ENCODE measurements at regions not wholly inside any gene's neighbourhood (a gene's known extent, or its start where the extent isn't known, plus 50 kb on each side); places are given as distances from the start of the nearest gene placed in this dataset.

GRCh38 chr12:46573347-46573658, 200.7 kb upstream of the SLC38A2 start:
- Histone ChIP-seq H3K4me3 (no peak overlapping the region), H3K9me3 (peaks cover 2% of the 10 kb centered on the region), H3K4me1 (peaks cover 25% of the 10 kb centered on the region), H3K27ac (no peak overlapping the region), H3K36me3 (no peaks in the 10 kb centered on the region), H3K27me3 (no peaks in the 10 kb centered on the region)
- no peak for DNase-seq (ENCODE audit: low spot score in 2 of 2)
- TF ChIP-seq POLR2AphosphoS5 (IDR thresholded peaks at IDR 0.05) (no peak), EP300 (IDR thresholded peaks at IDR 0.05) (no peak), POLR2A (IDR thresholded peaks at IDR 0.05) (no peak)
- TF ChIP-seq, protein P1, sequence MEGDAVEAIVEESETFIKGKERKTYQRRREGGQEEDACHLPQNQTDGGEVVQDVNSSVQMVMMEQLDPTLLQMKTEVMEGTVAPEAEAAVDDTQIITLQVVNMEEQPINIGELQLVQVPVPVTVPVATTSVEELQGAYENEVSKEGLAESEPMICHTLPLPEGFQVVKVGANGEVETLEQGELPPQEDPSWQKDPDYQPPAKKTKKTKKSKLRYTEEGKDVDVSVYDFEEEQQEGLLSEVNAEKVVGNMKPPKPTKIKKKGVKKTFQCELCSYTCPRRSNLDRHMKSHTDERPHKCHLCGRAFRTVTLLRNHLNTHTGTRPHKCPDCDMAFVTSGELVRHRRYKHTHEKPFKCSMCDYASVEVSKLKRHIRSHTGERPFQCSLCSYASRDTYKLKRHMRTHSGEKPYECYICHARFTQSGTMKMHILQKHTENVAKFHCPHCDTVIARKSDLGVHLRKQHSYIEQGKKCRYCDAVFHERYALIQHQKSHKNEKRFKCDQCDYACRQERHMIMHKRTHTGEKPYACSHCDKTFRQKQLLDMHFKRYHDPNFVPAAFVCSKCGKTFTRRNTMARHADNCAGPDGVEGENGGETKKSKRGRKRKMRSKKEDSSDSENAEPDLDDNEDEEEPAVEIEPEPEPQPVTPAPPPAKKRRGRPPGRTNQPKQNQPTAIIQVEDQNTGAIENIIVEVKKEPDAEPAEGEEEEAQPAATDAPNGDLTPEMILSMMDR (IDR thresholded peaks at IDR 0.05), result no peak
- WGBS, result 56% methylated on average over 1 of the region's 1 CpG

- no peaks in the 10 kb centered on the region for H3K36me3 ChIP-seq
- peaks cover 7% of the 10 kb centered on the region for H3K9me3 ChIP-seq
- no peak overlapping the region for H3K27ac ChIP-seq
- H3K4me1 ChIP-seq, result peaks cover 20% of the 10 kb centered on the region
- no peak for DNase-seq (ENCODE audit: low spot score in 2 of 2)
- WGBS, result 67% methylated on average over 2 of the region's 2 CpGs
- no peaks in the 10 kb centered on the region for H3K27me3 ChIP-seq
- TF ChIP-seq, protein P1 (IDR thresholded peaks at IDR 0.05), result no peak
- TF ChIP-seq POLR2A (IDR thresholded peaks at IDR 0.05) (no peak), EP300 (IDR thresholded peaks at IDR 0.05) (no peak), POLR2AphosphoS5 (IDR thresholded peaks at IDR 0.05) (no peak)
- no peak overlapping the region for H3K4me3 ChIP-seq
Measured at GRCh38 chr12:46572644-46573346, 200.2 kb upstream of the SLC38A2 start.

- Histone ChIP-seq H3K27ac (no peak overlapping the region), H3K36me3 (no peaks in the 10 kb centered on the region), H3K4me1 (peaks cover 14% of the 10 kb centered on the region), H3K9me3 (peaks cover 11% of the 10 kb centered on the region), H3K4me3 (no peak overlapping the region), H3K27me3 (no peaks in the 10 kb centered on the region)
- 72% methylated on average over 3 of the region's 3 CpGs for WGBS
- no peak for TF ChIP-seq POLR2AphosphoS5 (IDR thresholded peaks at IDR 0.05)
- TF ChIP-seq POLR2A (IDR thresholded peaks at IDR 0.05), result no peak
- no peak for TF ChIP-seq EP300 (IDR thresholded peaks at IDR 0.05)
- TF ChIP-seq, protein P1 (IDR thresholded peaks at IDR 0.05), result no peak
- DNase-seq (ENCODE audit: low spot score in 2 of 2), result no peak
Measured at GRCh38 chr12:46571608-46572007, 199.0 kb upstream of the SLC38A2 start.

GRCh38 chr12:46569826-46570439, 197.4 kb upstream of the SLC38A2 start:
- Histone ChIP-seq H3K27me3 (no peaks in the 10 kb centered on the region), H3K4me3 (no peak overlapping the region), H3K36me3 (no peaks in the 10 kb centered on the region), H3K4me1 (peaks cover 8% of the 10 kb centered on the region), H3K9me3 (peaks cover 21% of the 10 kb centered on the region), H3K27ac (no peak overlapping the region)
- WGBS, result 89% methylated on average over 9 of the region's 9 CpGs
- no peak for DNase-seq (ENCODE audit: low spot score in 2 of 2)
- no peak for TF ChIP-seq EP300 (IDR thresholded peaks at IDR 0.05)
- no peak for TF ChIP-seq POLR2AphosphoS5 (IDR thresholded peaks at IDR 0.05)
- no peak for TF ChIP-seq POLR2A (IDR thresholded peaks at IDR 0.05)
- TF ChIP-seq, protein P1 (IDR thresholded peaks at IDR 0.05), result no peak

GRCh38 chr12:46567667-46568066, 195.1 kb upstream of the SLC38A2 start:
- peaks cover 8% of the 10 kb centered on the region for H3K4me1 ChIP-seq
- peaks cover 21% of the 10 kb centered on the region for H3K9me3 ChIP-seq
- H3K4me3 ChIP-seq, result no peak overlapping the region
- no peak for DNase-seq (ENCODE audit: low spot score in 2 of 2)
- TF ChIP-seq, protein P1 (IDR thresholded peaks at IDR 0.05), result no peak
- TF ChIP-seq POLR2A (IDR thresholded peaks at IDR 0.05) (no peak), EP300 (IDR thresholded peaks at IDR 0.05) (no peak), POLR2AphosphoS5 (IDR thresholded peaks at IDR 0.05) (no peak)
- H3K27ac ChIP-seq, result no peak overlapping the region
- H3K36me3 ChIP-seq, result no peaks in the 10 kb centered on the region
- H3K27me3 ChIP-seq, result no peaks in the 10 kb centered on the region
